ENCODE measurements at regions not wholly inside any gene's neighbourhood (a gene's known extent, or its start where the extent isn't known, plus 50 kb on each side); places are given as distances from the start of the nearest gene placed in this dataset.

DNA sequence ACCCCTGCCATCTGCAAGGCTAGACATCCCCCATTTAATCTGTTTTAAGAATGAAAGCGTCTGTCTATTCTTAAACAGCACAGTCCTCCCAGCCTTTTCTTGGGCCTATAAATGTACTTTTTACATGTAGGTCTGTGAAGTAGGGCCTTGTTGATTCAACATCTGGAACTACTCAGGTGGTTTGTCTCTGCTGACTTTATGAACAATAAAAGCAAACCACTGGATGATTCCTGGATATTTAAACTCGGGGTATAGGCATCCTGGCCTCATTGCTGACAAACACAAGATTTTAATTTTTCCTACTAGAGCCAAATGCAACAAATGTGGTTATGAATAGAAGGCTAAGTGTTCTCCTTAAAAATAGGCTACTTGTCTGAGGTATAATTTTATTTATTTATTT, 198.3 kb downstream of the WDR11 start:
- Histone ChIP-seq H3K4me1 (ENCODE audit: control insufficient read depth in 3 of 3, insufficient read depth in 3 of 3, low read length in 3 of 3) (no peaks in the 10 kb centered on the region), H3K9me3 (ENCODE audit: control insufficient read depth in 3 of 3, low read length in 3 of 3) (no peaks in the 10 kb centered on the region), H3K4me3 (ENCODE audit: low read length in 3 of 3) (no peak overlapping the region), H3K36me3 (ENCODE audit: control insufficient read depth in 3 of 3, insufficient read depth in 3 of 3, low read length in 3 of 3) (no peaks in the 10 kb centered on the region), H3K9ac (ENCODE audit: low read depth in 1 of 3, low read length in 3 of 3) (no peak overlapping the region), H3K27me3 (ENCODE audit: control insufficient read depth in 3 of 3, insufficient read depth in 3 of 3, low read length in 3 of 3) (no peaks in the 10 kb centered on the region), H3K27ac (ENCODE audit: low read depth, low read length) (no peak overlapping the region)

DNA sequence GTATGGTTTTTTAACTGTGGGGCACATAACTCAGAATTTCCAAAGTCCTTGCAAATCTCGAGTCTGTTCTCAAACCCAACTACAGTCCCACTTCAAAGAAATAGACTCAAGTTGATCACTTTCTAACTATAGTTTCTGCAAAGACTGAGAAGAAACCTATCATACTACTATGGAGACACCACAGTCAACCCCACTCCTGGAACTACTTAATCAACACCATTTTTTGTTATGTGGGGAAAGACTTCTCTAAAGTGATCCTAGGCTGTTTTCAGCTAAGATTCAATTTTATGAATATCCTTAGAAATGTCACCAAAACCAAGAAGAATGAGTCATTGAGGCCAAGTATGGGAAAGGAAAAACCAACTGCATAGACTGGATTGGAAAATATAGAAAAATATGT, 198.8 kb downstream of the WDR11 start:
- H3K4me1 ChIP-seq (ENCODE audit: control insufficient read depth in 3 of 3, insufficient read depth in 3 of 3, low read length in 3 of 3) = no peaks in the 10 kb centered on the region
- H3K9ac ChIP-seq (ENCODE audit: low read depth in 1 of 3, low read length in 3 of 3) = no peak overlapping the region
- no peaks in the 10 kb centered on the region for H3K36me3 ChIP-seq (ENCODE audit: control insufficient read depth in 3 of 3, insufficient read depth in 3 of 3, low read length in 3 of 3)
- no peaks in the 10 kb centered on the region for H3K27me3 ChIP-seq (ENCODE audit: control insufficient read depth in 3 of 3, insufficient read depth in 3 of 3, low read length in 3 of 3)
- H3K27ac ChIP-seq (ENCODE audit: low read depth, low read length) = no peak overlapping the region
- no peak overlapping the region for H3K4me3 ChIP-seq (ENCODE audit: low read length in 3 of 3)
- H3K9me3 ChIP-seq (ENCODE audit: control insufficient read depth in 3 of 3, low read length in 3 of 3) = peaks cover 0 to 2% (median 0%) of the 10 kb centered on the region in 3 donors

DNA sequence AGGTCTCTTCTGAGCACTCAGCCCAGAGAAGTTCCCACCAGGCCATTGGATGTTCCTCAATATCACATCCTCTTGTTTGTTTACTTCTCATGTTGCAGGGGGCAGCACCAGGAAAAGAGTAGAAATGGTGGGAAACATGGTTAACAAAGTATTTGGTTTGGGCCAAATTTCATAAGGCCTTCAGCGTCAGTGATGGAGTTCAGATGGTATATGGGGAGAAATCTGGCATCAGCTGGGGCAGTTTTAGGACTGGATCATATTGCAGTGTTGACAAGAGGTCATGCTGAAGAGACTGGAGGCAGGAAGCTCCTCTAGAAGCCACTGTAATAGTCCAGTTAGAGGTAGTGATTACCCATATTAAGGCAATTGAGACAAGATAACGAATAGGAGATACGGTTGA, 200.0 kb downstream of the WDR11 start:
- peaks cover 0 to 2% (median 0%) of the 10 kb centered on the region in 3 donors for H3K9me3 ChIP-seq (ENCODE audit: control insufficient read depth in 3 of 3, low read length in 3 of 3)
- no peak overlapping the region for H3K4me3 ChIP-seq (ENCODE audit: low read length in 3 of 3)
- H3K27me3 ChIP-seq (ENCODE audit: control insufficient read depth in 3 of 3, insufficient read depth in 3 of 3, low read length in 3 of 3) = no peaks in the 10 kb centered on the region
- H3K9ac ChIP-seq (ENCODE audit: low read depth in 1 of 3, low read length in 3 of 3) = no peak overlapping the region
- H3K27ac ChIP-seq (ENCODE audit: low read depth, low read length) = no peak overlapping the region
- no peaks in the 10 kb centered on the region for H3K4me1 ChIP-seq (ENCODE audit: control insufficient read depth in 3 of 3, insufficient read depth in 3 of 3, low read length in 3 of 3)
- no peaks in the 10 kb centered on the region for H3K36me3 ChIP-seq (ENCODE audit: control insufficient read depth in 3 of 3, insufficient read depth in 3 of 3, low read length in 3 of 3)

DNA sequence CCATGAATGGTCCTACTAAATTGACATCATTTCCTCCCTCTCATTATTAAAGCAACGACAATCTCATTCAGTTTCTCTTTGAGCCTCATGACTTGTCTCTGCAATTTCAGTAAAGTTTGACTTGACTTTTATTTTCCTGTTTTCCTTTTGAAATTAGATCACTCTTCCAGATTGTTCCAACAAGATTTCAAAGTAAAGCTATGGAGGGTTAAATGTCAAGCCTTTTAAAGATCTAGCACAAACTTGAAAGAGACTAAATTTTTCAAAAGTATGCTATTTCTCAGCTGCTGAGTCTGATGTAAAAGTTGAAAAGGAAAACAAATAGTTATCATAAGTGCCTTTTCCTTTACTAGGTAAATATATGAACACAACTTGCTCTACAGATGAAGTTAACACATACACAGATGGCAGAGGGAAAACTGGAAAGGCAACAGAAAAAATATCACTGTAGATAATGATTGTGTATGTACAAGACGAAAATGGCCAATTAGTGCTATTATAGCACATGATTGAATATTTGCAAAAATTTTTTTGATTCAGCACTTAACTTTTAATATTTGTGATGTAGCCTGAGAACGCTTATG, 200.6 kb downstream of the WDR11 start:
- Histone ChIP-seq H3K36me3 (ENCODE audit: control insufficient read depth in 3 of 3, insufficient read depth in 3 of 3, low read length in 3 of 3) (no peaks in the 10 kb centered on the region), H3K4me3 (ENCODE audit: low read length in 3 of 3) (no peak overlapping the region), H3K27me3 (ENCODE audit: control insufficient read depth in 3 of 3, insufficient read depth in 3 of 3, low read length in 3 of 3) (no peaks in the 10 kb centered on the region), H3K4me1 (ENCODE audit: control insufficient read depth in 3 of 3, insufficient read depth in 3 of 3, low read length in 3 of 3) (no peaks in the 10 kb centered on the region), H3K9me3 (ENCODE audit: control insufficient read depth in 3 of 3, low read length in 3 of 3) (peaks cover 0 to 2% (median 0%) of the 10 kb centered on the region in 3 donors), H3K9ac (ENCODE audit: low read depth in 1 of 3, low read length in 3 of 3) (no peak overlapping the region), H3K27ac (ENCODE audit: low read depth, low read length) (no peak overlapping the region)

DNA sequence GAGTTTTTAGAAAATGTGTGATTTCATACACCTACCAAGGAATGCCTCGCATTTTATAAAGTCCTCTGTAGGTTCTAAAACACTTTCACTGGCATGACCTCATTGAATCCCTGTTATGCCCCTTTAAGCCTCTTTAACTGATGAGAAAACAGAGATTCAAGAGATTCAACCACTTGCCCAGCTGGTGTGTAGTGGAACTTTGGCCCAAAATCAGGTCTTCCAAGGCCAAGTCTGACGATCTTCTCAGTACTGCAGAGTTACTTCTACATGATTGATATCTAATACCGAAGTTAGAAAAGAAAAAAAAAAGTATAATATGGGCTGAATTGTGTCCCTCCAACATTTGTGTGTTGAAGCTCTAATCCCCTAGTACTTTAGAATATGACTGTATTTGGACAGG, 202.0 kb downstream of the WDR11 start:
- Histone ChIP-seq H3K9me3 (ENCODE audit: control insufficient read depth in 3 of 3, low read length in 3 of 3) (peaks cover 0 to 2% (median 0%) of the 10 kb centered on the region in 3 donors), H3K9ac (ENCODE audit: low read depth in 1 of 3, low read length in 3 of 3) (no peak overlapping the region), H3K27ac (ENCODE audit: low read depth, low read length) (no peak overlapping the region), H3K27me3 (ENCODE audit: control insufficient read depth in 3 of 3, insufficient read depth in 3 of 3, low read length in 3 of 3) (no peaks in the 10 kb centered on the region), H3K4me1 (ENCODE audit: control insufficient read depth in 3 of 3, insufficient read depth in 3 of 3, low read length in 3 of 3) (no peaks in the 10 kb centered on the region), H3K36me3 (ENCODE audit: control insufficient read depth in 3 of 3, insufficient read depth in 3 of 3, low read length in 3 of 3) (no peaks in the 10 kb centered on the region), H3K4me3 (ENCODE audit: low read length in 3 of 3) (no peak overlapping the region)

DNA sequence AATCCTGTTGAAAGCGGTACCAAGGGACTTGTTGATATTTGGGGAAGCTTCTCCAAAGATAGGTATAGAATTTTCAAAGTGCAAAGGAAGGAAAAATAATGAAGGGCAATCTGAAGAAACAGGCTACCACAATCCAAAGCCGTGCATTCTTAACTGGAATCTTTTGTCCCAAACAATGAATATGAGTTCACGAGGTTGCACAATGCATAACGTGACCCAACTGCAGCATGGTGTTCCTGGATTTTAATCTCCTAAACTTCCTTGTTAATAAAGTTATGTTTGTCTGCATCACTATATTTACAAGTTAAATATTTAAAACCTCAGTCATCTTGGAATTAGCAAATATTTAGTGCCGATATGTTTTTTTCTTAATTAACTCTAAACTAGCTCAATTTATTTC, 203.7 kb downstream of the WDR11 start:
- Histone ChIP-seq H3K36me3 (ENCODE audit: control insufficient read depth in 3 of 3, insufficient read depth in 3 of 3, low read length in 3 of 3) (no peaks in the 10 kb centered on the region), H3K4me3 (ENCODE audit: low read length in 3 of 3) (no peak overlapping the region), H3K27ac (ENCODE audit: low read depth, low read length) (no peak overlapping the region), H3K9ac (ENCODE audit: low read depth in 1 of 3, low read length in 3 of 3) (no peak overlapping the region), H3K9me3 (ENCODE audit: control insufficient read depth in 3 of 3, low read length in 3 of 3) (peaks cover 0 to 2% (median 0%) of the 10 kb centered on the region in 3 donors), H3K4me1 (ENCODE audit: control insufficient read depth in 3 of 3, insufficient read depth in 3 of 3, low read length in 3 of 3) (no peaks in the 10 kb centered on the region), H3K27me3 (ENCODE audit: control insufficient read depth in 3 of 3, insufficient read depth in 3 of 3, low read length in 3 of 3) (peaks cover 0 to 3% (median 0%) of the 10 kb centered on the region in 3 donors)

DNA sequence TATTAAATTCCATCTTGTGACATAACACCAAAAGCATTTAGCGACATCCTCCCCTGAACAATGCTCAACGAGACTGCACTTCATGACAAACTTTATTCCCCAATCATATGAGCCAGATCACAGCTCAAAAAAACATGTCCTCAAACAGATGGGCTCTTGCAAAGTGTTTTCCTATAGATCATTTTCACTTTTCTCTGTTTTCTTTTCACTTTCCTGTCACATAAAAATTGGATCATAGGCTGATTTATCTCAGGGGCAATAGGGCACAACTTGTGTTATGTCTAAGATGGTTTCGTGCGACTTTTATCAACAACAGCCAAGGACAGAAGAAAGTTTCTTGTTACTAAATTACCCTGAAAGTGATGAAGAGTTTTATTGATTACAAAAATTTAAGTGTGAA, 206.1 kb downstream of the WDR11 start:
- Histone ChIP-seq H3K27me3 (ENCODE audit: control insufficient read depth in 3 of 3, insufficient read depth in 3 of 3, low read length in 3 of 3) (peaks cover 0 to 5% (median 0%) of the 10 kb centered on the region in 3 donors), H3K9me3 (ENCODE audit: control insufficient read depth in 3 of 3, low read length in 3 of 3) (peaks cover 0 to 2% (median 0%) of the 10 kb centered on the region in 3 donors), H3K9ac (ENCODE audit: low read depth in 1 of 3, low read length in 3 of 3) (no peak overlapping the region), H3K4me3 (ENCODE audit: low read length in 3 of 3) (no peak overlapping the region), H3K27ac (ENCODE audit: low read depth, low read length) (no peak overlapping the region), H3K4me1 (ENCODE audit: control insufficient read depth in 3 of 3, insufficient read depth in 3 of 3, low read length in 3 of 3) (no peaks in the 10 kb centered on the region), H3K36me3 (ENCODE audit: control insufficient read depth in 3 of 3, insufficient read depth in 3 of 3, low read length in 3 of 3) (no peaks in the 10 kb centered on the region)

DNA sequence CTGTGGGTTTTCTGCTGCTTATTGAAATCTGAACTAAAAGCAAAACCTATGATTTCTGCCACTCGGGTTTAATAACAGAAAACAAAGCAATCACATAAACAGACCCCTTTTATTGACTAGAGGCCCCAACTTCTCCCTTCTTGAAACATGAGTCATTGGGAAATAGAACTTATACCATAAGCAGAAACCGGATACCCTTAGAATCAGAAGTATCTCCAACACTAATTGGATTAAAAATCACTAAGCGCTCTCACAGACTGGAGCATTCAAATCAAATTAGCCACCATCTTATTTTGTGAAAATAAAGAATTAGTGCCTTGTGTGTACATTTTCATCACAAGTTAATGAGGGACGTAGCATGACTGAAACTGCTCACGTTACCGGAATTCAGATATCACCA, 206.9 kb downstream of the WDR11 start:
- no peaks in the 10 kb centered on the region for H3K4me1 ChIP-seq (ENCODE audit: control insufficient read depth in 3 of 3, insufficient read depth in 3 of 3, low read length in 3 of 3)

DNA sequence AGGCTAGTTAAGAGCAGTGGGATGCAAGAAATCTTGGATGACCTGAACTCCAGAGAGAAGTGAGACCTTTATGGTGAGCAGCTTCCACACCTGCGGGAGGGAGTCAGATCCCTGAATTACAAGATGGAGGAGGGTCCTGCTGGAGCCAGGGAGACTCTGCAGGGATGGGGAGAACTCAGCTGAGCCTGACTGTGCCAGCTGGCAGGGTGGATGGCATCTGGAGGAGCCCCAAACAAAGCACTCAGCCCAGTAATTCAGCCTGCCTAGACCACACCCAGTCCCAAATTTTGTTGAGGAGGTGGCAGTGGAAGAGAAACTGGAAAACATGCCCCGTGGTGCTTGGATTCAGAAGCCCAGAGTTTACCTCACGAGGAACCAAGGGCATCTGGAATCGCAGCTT, 208.2 kb downstream of the WDR11 start:
- Histone ChIP-seq H3K9me3 (ENCODE audit: control insufficient read depth in 3 of 3, low read length in 3 of 3) (peaks cover 0 to 2% (median 0%) of the 10 kb centered on the region in 3 donors), H3K27me3 (ENCODE audit: control insufficient read depth in 3 of 3, insufficient read depth in 3 of 3, low read length in 3 of 3) (peaks cover 0 to 7% (median 0%) of the 10 kb centered on the region in 3 donors), H3K9ac (ENCODE audit: low read depth in 1 of 3, low read length in 3 of 3) (no peak overlapping the region), H3K36me3 (ENCODE audit: control insufficient read depth in 3 of 3, insufficient read depth in 3 of 3, low read length in 3 of 3) (no peaks in the 10 kb centered on the region), H3K4me3 (ENCODE audit: low read length in 3 of 3) (no peak overlapping the region), H3K4me1 (ENCODE audit: control insufficient read depth in 3 of 3, insufficient read depth in 3 of 3, low read length in 3 of 3) (no peaks in the 10 kb centered on the region), H3K27ac (ENCODE audit: low read depth, low read length) (no peak overlapping the region)

More for the DNA sequence above, 206.9 kb downstream of the WDR11 start:
- H3K27ac ChIP-seq (ENCODE audit: low read depth, low read length) = no peak overlapping the region
- H3K27me3 ChIP-seq (ENCODE audit: control insufficient read depth in 3 of 3, insufficient read depth in 3 of 3, low read length in 3 of 3) = peaks cover 0 to 7% (median 0%) of the 10 kb centered on the region in 3 donors
- H3K9me3 ChIP-seq (ENCODE audit: control insufficient read depth in 3 of 3, low read length in 3 of 3) = peaks cover 0 to 2% (median 0%) of the 10 kb centered on the region in 3 donors
- no peak overlapping the region for H3K4me3 ChIP-seq (ENCODE audit: low read length in 3 of 3)
- H3K36me3 ChIP-seq (ENCODE audit: control insufficient read depth in 3 of 3, insufficient read depth in 3 of 3, low read length in 3 of 3) = no peaks in the 10 kb centered on the region
- H3K9ac ChIP-seq (ENCODE audit: low read depth in 1 of 3, low read length in 3 of 3) = no peak overlapping the region

DNA sequence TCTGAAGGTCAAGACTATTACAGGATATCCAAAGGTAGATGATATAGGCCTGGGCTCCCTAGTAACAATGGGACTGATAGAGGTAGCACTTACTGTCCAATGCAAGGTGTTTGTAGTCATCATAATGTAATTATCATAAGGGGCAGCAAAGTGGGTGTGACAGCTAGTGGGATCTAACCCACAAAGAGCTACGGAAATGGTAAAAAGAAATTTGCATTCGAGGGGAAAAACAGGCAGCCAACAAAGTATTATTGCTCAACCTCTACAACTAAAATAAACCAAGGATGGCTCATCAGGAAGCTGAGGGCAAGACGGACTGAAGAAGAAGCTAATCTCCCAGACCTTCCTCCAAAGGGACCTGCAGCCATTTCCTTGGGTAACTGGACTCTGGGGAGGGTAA, 211.0 kb downstream of the WDR11 start:
- no peaks in the 10 kb centered on the region for H3K9me3 ChIP-seq (ENCODE audit: control insufficient read depth in 3 of 3, low read length in 3 of 3)
- H3K27me3 ChIP-seq (ENCODE audit: control insufficient read depth in 3 of 3, insufficient read depth in 3 of 3, low read length in 3 of 3) = peaks cover 0 to 7% (median 0%) of the 10 kb centered on the region in 3 donors
- no peak overlapping the region for H3K9ac ChIP-seq (ENCODE audit: low read depth in 1 of 3, low read length in 3 of 3)
- H3K27ac ChIP-seq (ENCODE audit: low read depth, low read length) = no peak overlapping the region
- H3K36me3 ChIP-seq (ENCODE audit: control insufficient read depth in 3 of 3, insufficient read depth in 3 of 3, low read length in 3 of 3) = no peaks in the 10 kb centered on the region
- no peak overlapping the region for H3K4me3 ChIP-seq (ENCODE audit: low read length in 3 of 3)
- H3K4me1 ChIP-seq (ENCODE audit: control insufficient read depth in 3 of 3, insufficient read depth in 3 of 3, low read length in 3 of 3) = no peaks in the 10 kb centered on the region

All from skeletal muscle tissue (tissue), 3 donors.